OCI-LY1 (cell line): ENCODE measurements at regions not wholly inside any gene's neighbourhood (a gene's known extent, or its start where the extent isn't known, plus 50 kb on each side); places are given as distances from the start of the nearest gene placed in this dataset.

Source experiments
- EZH2 ChIP-seq: fragments of 200-600 bp; sonication (generic), shearing (Covaris generic); IDR thresholded peaks from 2 replicates; pipeline ENCODE4 v1.8.0; 2017; ENCODE audit warnings: borderline replicate concordance, mixed run types, mild to moderate bottlenecking, antibody characterized with exemption, low read length, moderate library complexity, mixed read lengths
- TF ChIP-seq, protein P1 (sequence below): fragments of 200-600 bp; sonication (generic), shearing (Covaris generic); IDR thresholded peaks from 2 replicates; pipeline ENCODE4 v1.5.1; 2017; ENCODE audit warnings: mild to moderate bottlenecking, antibody characterized with exemption, low read length, moderate library complexity, mixed read lengths

DNA sequence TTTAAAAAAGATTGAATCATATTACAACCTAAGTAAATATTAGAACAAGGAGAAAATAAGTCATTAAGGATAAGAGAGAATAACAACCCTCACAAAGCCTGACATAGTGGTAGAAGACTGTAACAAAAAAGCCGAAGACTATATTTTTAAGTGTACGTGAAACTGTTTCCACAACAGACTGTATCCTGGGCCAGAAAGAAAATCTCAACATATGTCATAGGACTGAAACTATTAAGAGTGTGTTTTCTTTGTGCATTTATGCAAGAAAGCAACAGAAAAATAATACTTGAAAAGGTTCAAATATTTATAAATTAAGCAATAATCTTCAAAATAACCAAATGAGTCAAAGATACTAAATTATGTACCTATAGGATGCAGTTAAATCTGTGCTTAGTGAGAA is 309.8 kb downstream of the CASP12 start:
- TF ChIP-seq, protein P1, sequence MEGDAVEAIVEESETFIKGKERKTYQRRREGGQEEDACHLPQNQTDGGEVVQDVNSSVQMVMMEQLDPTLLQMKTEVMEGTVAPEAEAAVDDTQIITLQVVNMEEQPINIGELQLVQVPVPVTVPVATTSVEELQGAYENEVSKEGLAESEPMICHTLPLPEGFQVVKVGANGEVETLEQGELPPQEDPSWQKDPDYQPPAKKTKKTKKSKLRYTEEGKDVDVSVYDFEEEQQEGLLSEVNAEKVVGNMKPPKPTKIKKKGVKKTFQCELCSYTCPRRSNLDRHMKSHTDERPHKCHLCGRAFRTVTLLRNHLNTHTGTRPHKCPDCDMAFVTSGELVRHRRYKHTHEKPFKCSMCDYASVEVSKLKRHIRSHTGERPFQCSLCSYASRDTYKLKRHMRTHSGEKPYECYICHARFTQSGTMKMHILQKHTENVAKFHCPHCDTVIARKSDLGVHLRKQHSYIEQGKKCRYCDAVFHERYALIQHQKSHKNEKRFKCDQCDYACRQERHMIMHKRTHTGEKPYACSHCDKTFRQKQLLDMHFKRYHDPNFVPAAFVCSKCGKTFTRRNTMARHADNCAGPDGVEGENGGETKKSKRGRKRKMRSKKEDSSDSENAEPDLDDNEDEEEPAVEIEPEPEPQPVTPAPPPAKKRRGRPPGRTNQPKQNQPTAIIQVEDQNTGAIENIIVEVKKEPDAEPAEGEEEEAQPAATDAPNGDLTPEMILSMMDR = no peak
- no peak for TF ChIP-seq EZH2
